ENCODE measurements at regions not wholly inside any gene's neighbourhood (a gene's known extent, or its start where the extent isn't known, plus 50 kb on each side); places are given as distances from the start of the nearest gene placed in this dataset.
"Not testable (repeated sequence)": the region's sequence is repeated elsewhere in the genome, so short reads cannot be mapped to it uniquely, and the experiment has no call there.

- TF ChIP-seq CTCF (conservative IDR thresholded peaks at IDR 0.05; ENCODE audit: low read depth, low read length) = no peak
- H3K4me3 ChIP-seq (ENCODE audit: low read depth, low read length) = no peak overlapping the region
Measured at GRCh38 chr4:101417046-101417445, 69.7 kb upstream of the PPP3CA start.

GRCh38 chr4:101415962-101416361, 68.6 kb upstream of the PPP3CA start:
- DNase-seq (ENCODE audit: low read depth) = no peak
- H3K4me3 ChIP-seq (ENCODE audit: low read depth, low read length) = no peak overlapping the region
- TF ChIP-seq CTCF (conservative IDR thresholded peaks at IDR 0.05; ENCODE audit: low read depth, low read length) = no peak

More at GRCh38 chr4:101417046-101417445, 69.7 kb upstream of the PPP3CA start:
- DNase-seq (ENCODE audit: low read depth) = no peak

GRCh38 chr4:101414496-101414895, 67.2 kb upstream of the PPP3CA start:
- H3K4me3 ChIP-seq (ENCODE audit: low read depth, low read length) = no peak overlapping the region
- TF ChIP-seq CTCF (conservative IDR thresholded peaks at IDR 0.05; ENCODE audit: low read depth, low read length) = no peak
- DNase-seq (ENCODE audit: low read depth) = no peak

- no peak for DNase-seq (ENCODE audit: low read depth)
- no peak for TF ChIP-seq CTCF (conservative IDR thresholded peaks at IDR 0.05; ENCODE audit: low read depth, low read length)
- H3K4me3 ChIP-seq (ENCODE audit: low read depth, low read length) = no peak overlapping the region
Measured at GRCh38 chr4:101411926-101412325, 64.6 kb upstream of the PPP3CA start.

- not testable (repeated sequence) for DNase-seq (ENCODE audit: low read depth)
Measured at GRCh38 chr4:101411281-101411910, 64.1 kb upstream of the PPP3CA start.

GRCh38 chr4:101400096-101400495, 52.8 kb upstream of the PPP3CA start:
- no peak overlapping the region for H3K4me3 ChIP-seq (ENCODE audit: low read depth, low read length)
- DNase-seq (ENCODE audit: low read depth) = peak; percentile 62
- TF ChIP-seq CTCF (conservative IDR thresholded peaks at IDR 0.05; ENCODE audit: low read depth, low read length) = no peak

More at GRCh38 chr4:101411281-101411910, 64.1 kb upstream of the PPP3CA start:
- H3K4me3 ChIP-seq (ENCODE audit: low read depth, low read length) = not testable (repeated sequence)

- TF ChIP-seq CTCF (conservative IDR thresholded peaks at IDR 0.05; ENCODE audit: low read depth, low read length) = no peak
- no peak for DNase-seq (ENCODE audit: low read depth)
Measured at GRCh38 chr4:101398807-101399206, 51.5 kb upstream of the PPP3CA start.

More at GRCh38 chr4:101398807-101399206, 51.5 kb upstream of the PPP3CA start:
- no peak overlapping the region for H3K4me3 ChIP-seq (ENCODE audit: low read depth, low read length)
